Liver (tissue), 8 donors: ENCODE measurements at regions not wholly inside any gene's neighbourhood (a gene's known extent, or its start where the extent isn't known, plus 50 kb on each side); places are given as distances from the start of the nearest gene placed in this dataset.

Experiments used
- DNase-seq: peaks from one replicate; pipeline ENCODE4 v3.0.0-alpha.2; 2017; ENCODE audit warnings: low spot score
- H3K27ac ChIP-seq, 2 donors: one replicate each; pipeline ENCODE4 v1.7.0; 2013; ENCODE audit warnings: inconsistent platforms in 2 of 2, low read length in 2 of 2, control low read depth in 1 of 2, low read depth in 1 of 2, mild to moderate bottlenecking in 1 of 2
- H3K27me3 ChIP-seq, 4 donors: one replicate each; pipeline versions ENCODE4 v1.6.1 to v1.7.0; 2013; ENCODE audit warnings: low read length in 3 of 4, inconsistent platforms in 1 of 4, mild to moderate bottlenecking in 1 of 4, moderate library complexity in 1 of 4; ENCODE audit not compliant: control insufficient read depth in 4 of 4, insufficient read depth in 4 of 4
- H3K36me3 ChIP-seq, 4 donors: one replicate each; pipeline versions ENCODE4 v1.6.1 to v1.7.0; 2013; ENCODE audit warnings: low read length in 3 of 4, mild to moderate bottlenecking in 3 of 4, low read depth in 1 of 4, moderate library complexity in 1 of 4; ENCODE audit not compliant: control insufficient read depth in 4 of 4, insufficient read depth in 3 of 4
- H3K4me1 ChIP-seq, 4 donors: one replicate each; pipeline versions ENCODE4 v1.6.1 to v1.7.0; 2013; ENCODE audit warnings: low read length in 3 of 4, mild to moderate bottlenecking in 3 of 4, moderate library complexity in 1 of 4; ENCODE audit not compliant: control insufficient read depth in 4 of 4, insufficient read depth in 4 of 4
- H3K4me3 ChIP-seq, 3 donors: one replicate each; pipeline versions ENCODE4 v1.6.1 to v1.7.0; 2013; ENCODE audit warnings: low read length in 3 of 3, control low read depth in 1 of 3, low read depth in 1 of 3, mild to moderate bottlenecking in 1 of 3
- H3K9ac ChIP-seq, 2 donors: one replicate each; pipeline ENCODE4 v1.7.0; 2013; ENCODE audit warnings: low read length in 2 of 2, mild to moderate bottlenecking in 2 of 2, moderate library complexity in 2 of 2, control low read depth in 1 of 2, low read depth in 1 of 2
- H3K9me3 ChIP-seq, 4 donors: one replicate each; pipeline versions ENCODE4 v1.6.1 to v1.7.0; 2013; ENCODE audit warnings: low read length in 3 of 4; ENCODE audit not compliant: control insufficient read depth in 4 of 4
- EGR1 ChIP-seq, 2 donors: IDR thresholded peaks; 2 replicates each; pipeline ENCODE4 v1.6.1; 2016 to 2018; ENCODE audit warnings: antibody characterized with exemption in 2 of 2, low read depth in 2 of 2
- FOXA1 ChIP-seq: IDR thresholded peaks from 2 replicates; pipeline ENCODE4 v1.6.1; 2016; ENCODE audit warnings: antibody characterized with exemption
- FOXA2 ChIP-seq: IDR thresholded peaks from 2 replicates; pipeline ENCODE4 v1.6.1; 2016; ENCODE audit warnings: antibody characterized with exemption
- GABPA ChIP-seq, 2 donors: IDR thresholded peaks in 1 of 2; conservative IDR thresholded peaks in 1 of 2; 2 replicates each; pipeline ENCODE4 v1.6.1; 2016; ENCODE audit warnings: antibody characterized with exemption in 2 of 2, mild to moderate bottlenecking in 1 of 2, moderate library complexity in 1 of 2
- HNF4A ChIP-seq, 2 donors: conservative IDR thresholded peaks; 2 replicates each; pipeline ENCODE4 v1.6.1; 2016; ENCODE audit warnings: antibody characterized with exemption in 2 of 2, mild to moderate bottlenecking in 2 of 2
- HNF4G ChIP-seq: IDR thresholded peaks from 2 replicates; pipeline ENCODE4 v1.6.1; 2016; ENCODE audit warnings: antibody characterized with exemption
- JUND ChIP-seq, 2 donors: IDR thresholded peaks; 2 replicates each; pipeline ENCODE4 v1.6.1; 2016; ENCODE audit warnings: antibody characterized with exemption in 2 of 2
- NR2F2 ChIP-seq: IDR thresholded peaks from 2 replicates; pipeline ENCODE4 v1.6.1; 2016; ENCODE audit warnings: antibody characterized with exemption
- RAD21 ChIP-seq, 2 donors: IDR thresholded peaks; 2 replicates each; pipeline ENCODE4 v1.6.1; 2016; ENCODE audit warnings: antibody characterized with exemption in 2 of 2, mild to moderate bottlenecking in 2 of 2
- RXRA ChIP-seq, 2 donors: IDR thresholded peaks; 2 replicates each; pipeline ENCODE4 v1.6.1; 2017 to 2018; ENCODE audit warnings: antibody characterized with exemption in 2 of 2, mild to moderate bottlenecking in 1 of 2
- TAF1 ChIP-seq: conservative IDR thresholded peaks from 2 replicates; pipeline ENCODE4 v1.6.1; 2016; ENCODE audit warnings: antibody characterized with exemption, mild to moderate bottlenecking
- YY1 ChIP-seq: IDR thresholded peaks from 2 replicates; pipeline ENCODE4 v1.6.1; 2016; ENCODE audit warnings: antibody characterized with exemption, mild to moderate bottlenecking
- ZBTB33 ChIP-seq: IDR thresholded peaks from 2 replicates; pipeline ENCODE4 v1.6.1; 2016; ENCODE audit warnings: antibody characterized with exemption
- WGBS: extraction: QIAGEN DNeasy Blood & Tissue Kit; methylation state at CpG from one replicate; pipeline ENCODE4 v1.1.7; 2013; 5-methylcytosine and 5-hydroxymethylcytosine counted together
- TF ChIP-seq, protein P1 (sequence below): fragments of 150-350 bp; IDR thresholded peaks from 2 replicates; pipeline ENCODE4 v1.5.1; 2017; ENCODE audit warnings: improper control_type of control experiment, low read depth, low read length; ENCODE audit not compliant: missing input control
- TF ChIP-seq, protein P2 (sequence below): IDR thresholded peaks from 2 replicates; pipeline ENCODE4 v1.6.1; 2016; ENCODE audit warnings: antibody characterized with exemption
- TF ChIP-seq, protein P3 (sequence below): IDR thresholded peaks from 2 replicates; pipeline ENCODE4 v1.6.1; 2016; ENCODE audit warnings: antibody characterized with exemption
- TF ChIP-seq, protein P4 (sequence below): IDR thresholded peaks from 2 replicates; pipeline ENCODE4 v1.6.1; 2016; ENCODE audit warnings: antibody characterized with exemption, mild to moderate bottlenecking
- donor health status: healthy.
- donor health status: healthy.
- donor health status: healthy.
- donor health status: healthy.
- donor health status: healthy.

GRCh38 chrY:7810359-7810758, 898.8 kb upstream of the AMELY start (continued):
- no peak for TF ChIP-seq ZBTB33

DNA sequence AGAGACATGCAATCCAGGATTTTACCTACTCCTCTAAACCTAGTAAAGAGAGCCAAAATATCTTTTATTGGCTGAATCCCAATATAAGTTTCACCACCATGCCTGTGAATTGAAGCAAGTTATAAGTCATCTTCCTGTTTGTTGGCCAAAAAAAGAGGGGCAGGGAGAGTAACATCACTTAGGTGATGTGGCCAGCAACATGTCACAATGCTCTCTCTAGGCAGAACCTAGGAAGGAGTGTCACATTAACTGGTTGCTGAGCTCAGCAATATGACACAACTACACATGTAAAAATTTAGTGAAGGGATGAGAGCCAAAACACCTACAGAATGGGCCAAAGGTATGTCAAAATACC, 895.9 kb upstream of the AMELY start:
- Histone ChIP-seq H3K9me3 (no peaks in the 10 kb centered on the region), H3K36me3 (no peaks in the 10 kb centered on the region), H3K27me3 (no peaks in the 10 kb centered on the region), H3K4me3 (no peak overlapping the region), H3K4me1 (no peaks in the 10 kb centered on the region), H3K27ac (no peak overlapping the region), H3K9ac (no peak overlapping the region)
- no peak for DNase-seq
- TF ChIP-seq HNF4A (conservative IDR thresholded peaks at IDR 0.05): no peak
- no peak for TF ChIP-seq YY1
- TF ChIP-seq RAD21 (IDR thresholded peaks at IDR 0.05): no peak

DNA sequence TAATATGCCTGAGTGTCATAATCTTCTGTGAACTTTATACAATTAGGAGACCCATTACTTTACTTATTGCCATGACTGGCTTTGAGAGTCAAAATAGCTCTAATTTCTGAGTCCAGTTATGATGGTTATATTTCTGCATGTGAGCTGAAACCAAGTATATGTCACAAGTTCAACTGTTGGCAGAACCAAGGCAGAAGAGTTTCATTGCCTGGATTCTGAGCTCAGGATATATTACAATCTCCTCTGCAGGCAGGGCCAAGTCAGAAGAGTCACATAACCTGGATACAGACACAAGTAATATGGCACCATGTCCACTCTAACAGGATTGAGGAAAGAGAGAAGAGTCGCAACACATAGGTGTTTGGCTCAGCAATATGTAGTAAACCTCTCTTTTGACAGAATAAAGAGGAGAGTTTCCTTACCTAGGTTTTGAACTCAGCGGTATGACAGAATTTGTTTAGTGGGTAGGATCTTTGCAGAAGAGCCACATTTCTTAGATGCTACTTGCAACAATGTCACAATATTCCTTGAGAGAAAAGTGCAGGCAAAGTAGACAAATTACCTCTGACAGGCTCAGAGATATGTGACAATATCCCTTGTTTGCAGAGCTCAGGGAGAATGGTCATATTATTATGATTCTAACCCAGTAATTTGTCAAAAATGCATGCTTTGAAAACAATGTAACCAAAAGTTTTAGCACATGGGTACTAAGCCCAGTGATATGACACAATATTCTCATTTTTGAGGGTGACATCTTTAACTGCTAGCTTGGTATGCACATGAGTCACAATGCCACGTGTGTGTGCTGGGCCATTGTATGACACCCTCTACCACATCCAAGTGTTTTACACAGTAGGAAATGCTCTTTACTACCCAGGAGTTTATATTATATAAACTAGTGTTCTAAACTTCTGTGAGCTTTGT, 895.3 kb upstream of the AMELY start:
- Histone ChIP-seq H3K9me3 (no peaks in the 10 kb centered on the region), H3K9ac (no peak overlapping the region), H3K27me3 (no peaks in the 10 kb centered on the region), H3K36me3 (no peaks in the 10 kb centered on the region), H3K27ac (no peak overlapping the region), H3K4me1 (no peaks in the 10 kb centered on the region), H3K4me3 (no peak overlapping the region)
- WGBS: 88% methylated on average over 3 of the region's 3 CpGs
- DNase-seq: no peak
- TF ChIP-seq GABPA (IDR thresholded peaks at IDR 0.05 in 1 of 2, conservative IDR thresholded peaks at IDR 0.05 in 1 of 2) (no peak), TAF1 (no peak), EGR1 (IDR thresholded peaks at IDR 0.05; ENCODE audit: low read depth in 2 of 2) (no peak), YY1 (no peak), FOXA1 (no peak), RAD21 (IDR thresholded peaks at IDR 0.05) (no peak), FOXA2 (no peak), JUND (IDR thresholded peaks at IDR 0.05) (no peak), ZBTB33 (no peak), RXRA (IDR thresholded peaks at IDR 0.05) (no peak), HNF4A (conservative IDR thresholded peaks at IDR 0.05) (no peak), HNF4G (no peak), NR2F2 (no peak)
- TF ChIP-seq, protein P1, sequence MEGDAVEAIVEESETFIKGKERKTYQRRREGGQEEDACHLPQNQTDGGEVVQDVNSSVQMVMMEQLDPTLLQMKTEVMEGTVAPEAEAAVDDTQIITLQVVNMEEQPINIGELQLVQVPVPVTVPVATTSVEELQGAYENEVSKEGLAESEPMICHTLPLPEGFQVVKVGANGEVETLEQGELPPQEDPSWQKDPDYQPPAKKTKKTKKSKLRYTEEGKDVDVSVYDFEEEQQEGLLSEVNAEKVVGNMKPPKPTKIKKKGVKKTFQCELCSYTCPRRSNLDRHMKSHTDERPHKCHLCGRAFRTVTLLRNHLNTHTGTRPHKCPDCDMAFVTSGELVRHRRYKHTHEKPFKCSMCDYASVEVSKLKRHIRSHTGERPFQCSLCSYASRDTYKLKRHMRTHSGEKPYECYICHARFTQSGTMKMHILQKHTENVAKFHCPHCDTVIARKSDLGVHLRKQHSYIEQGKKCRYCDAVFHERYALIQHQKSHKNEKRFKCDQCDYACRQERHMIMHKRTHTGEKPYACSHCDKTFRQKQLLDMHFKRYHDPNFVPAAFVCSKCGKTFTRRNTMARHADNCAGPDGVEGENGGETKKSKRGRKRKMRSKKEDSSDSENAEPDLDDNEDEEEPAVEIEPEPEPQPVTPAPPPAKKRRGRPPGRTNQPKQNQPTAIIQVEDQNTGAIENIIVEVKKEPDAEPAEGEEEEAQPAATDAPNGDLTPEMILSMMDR: no peak
- TF ChIP-seq, protein P2, sequence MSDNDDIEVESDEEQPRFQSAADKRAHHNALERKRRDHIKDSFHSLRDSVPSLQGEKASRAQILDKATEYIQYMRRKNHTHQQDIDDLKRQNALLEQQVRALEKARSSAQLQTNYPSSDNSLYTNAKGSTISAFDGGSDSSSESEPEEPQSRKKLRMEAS: no peak
- TF ChIP-seq, protein P3, sequence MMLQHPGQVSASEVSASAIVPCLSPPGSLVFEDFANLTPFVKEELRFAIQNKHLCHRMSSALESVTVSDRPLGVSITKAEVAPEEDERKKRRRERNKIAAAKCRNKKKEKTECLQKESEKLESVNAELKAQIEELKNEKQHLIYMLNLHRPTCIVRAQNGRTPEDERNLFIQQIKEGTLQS: no peak
- TF ChIP-seq, protein P4, sequence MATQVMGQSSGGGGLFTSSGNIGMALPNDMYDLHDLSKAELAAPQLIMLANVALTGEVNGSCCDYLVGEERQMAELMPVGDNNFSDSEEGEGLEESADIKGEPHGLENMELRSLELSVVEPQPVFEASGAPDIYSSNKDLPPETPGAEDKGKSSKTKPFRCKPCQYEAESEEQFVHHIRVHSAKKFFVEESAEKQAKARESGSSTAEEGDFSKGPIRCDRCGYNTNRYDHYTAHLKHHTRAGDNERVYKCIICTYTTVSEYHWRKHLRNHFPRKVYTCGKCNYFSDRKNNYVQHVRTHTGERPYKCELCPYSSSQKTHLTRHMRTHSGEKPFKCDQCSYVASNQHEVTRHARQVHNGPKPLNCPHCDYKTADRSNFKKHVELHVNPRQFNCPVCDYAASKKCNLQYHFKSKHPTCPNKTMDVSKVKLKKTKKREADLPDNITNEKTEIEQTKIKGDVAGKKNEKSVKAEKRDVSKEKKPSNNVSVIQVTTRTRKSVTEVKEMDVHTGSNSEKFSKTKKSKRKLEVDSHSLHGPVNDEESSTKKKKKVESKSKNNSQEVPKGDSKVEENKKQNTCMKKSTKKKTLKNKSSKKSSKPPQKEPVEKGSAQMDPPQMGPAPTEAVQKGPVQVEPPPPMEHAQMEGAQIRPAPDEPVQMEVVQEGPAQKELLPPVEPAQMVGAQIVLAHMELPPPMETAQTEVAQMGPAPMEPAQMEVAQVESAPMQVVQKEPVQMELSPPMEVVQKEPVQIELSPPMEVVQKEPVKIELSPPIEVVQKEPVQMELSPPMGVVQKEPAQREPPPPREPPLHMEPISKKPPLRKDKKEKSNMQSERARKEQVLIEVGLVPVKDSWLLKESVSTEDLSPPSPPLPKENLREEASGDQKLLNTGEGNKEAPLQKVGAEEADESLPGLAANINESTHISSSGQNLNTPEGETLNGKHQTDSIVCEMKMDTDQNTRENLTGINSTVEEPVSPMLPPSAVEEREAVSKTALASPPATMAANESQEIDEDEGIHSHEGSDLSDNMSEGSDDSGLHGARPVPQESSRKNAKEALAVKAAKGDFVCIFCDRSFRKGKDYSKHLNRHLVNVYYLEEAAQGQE: no peak
